Mesendoderm (in vitro differentiated cells): ENCODE measurements at regions not wholly inside any gene's neighbourhood (a gene's known extent, or its start where the extent isn't known, plus 50 kb on each side); places are given as distances from the start of the nearest gene placed in this dataset.
"Not testable (repeated sequence)": the region's sequence is repeated elsewhere in the genome, so short reads cannot be mapped to it uniquely, and the experiment has no call there.

ENCODE experiments used
- DNase-seq: peaks from one replicate; pipeline ENCODE4 v3.0.0; 2013
- H2AK5ac ChIP-seq: 2 replicates; pipeline ENCODE4 v1.6.1; 2013; ENCODE audit warnings: low read length, inconsistent platforms
- H2BK120ac ChIP-seq: 2 replicates; pipeline ENCODE4 v1.6.1; 2013; ENCODE audit warnings: low read depth, mild to moderate bottlenecking, low read length, moderate library complexity, mixed read lengths
- H2BK15ac ChIP-seq: replicated peaks from 2 replicates; pipeline ENCODE4 v1.6.1; 2013; ENCODE audit warnings: low read depth, mild to moderate bottlenecking, moderate library complexity
- H2BK5ac ChIP-seq: 2 replicates; pipeline ENCODE4 v1.6.1; 2013; ENCODE audit warnings: low read length, inconsistent platforms
- H3K18ac ChIP-seq: 2 replicates; pipeline ENCODE4 v1.6.1; 2013; ENCODE audit warnings: mild to moderate bottlenecking, low read length, mixed read lengths
- H3K23ac ChIP-seq: one replicate; pipeline ENCODE4 v1.6.1; 2013; ENCODE audit warnings: low read length
- H3K27ac ChIP-seq: 2 replicates; pipeline ENCODE4 v1.5.1; 2013; ENCODE audit warnings: low read depth, mild to moderate bottlenecking, inconsistent platforms, low read length, moderate library complexity
- H3K27me3 ChIP-seq: 2 replicates; pipeline ENCODE4 v1.6.1; 2013; ENCODE audit warnings: low read length, control low read depth, mild to moderate bottlenecking, inconsistent platforms; ENCODE audit not compliant: insufficient read depth, poor library complexity
- H3K36me3 ChIP-seq: 2 replicates; pipeline ENCODE4 v1.6.1; 2013; ENCODE audit warnings: low read length, inconsistent platforms; ENCODE audit not compliant: control insufficient read depth, insufficient read depth
- H3K4ac ChIP-seq: one replicate; pipeline ENCODE4 v1.6.1; 2013; ENCODE audit warnings: low read depth, mild to moderate bottlenecking, low read length, moderate library complexity
- H3K4me1 ChIP-seq: 2 replicates; pipeline ENCODE4 v1.6.1; 2013; ENCODE audit warnings: low read depth, low read length, inconsistent platforms; ENCODE audit not compliant: control insufficient read depth
- H3K4me2 ChIP-seq: 2 replicates; pipeline ENCODE4 v1.6.1; 2013; ENCODE audit warnings: low read length
- H3K4me3 ChIP-seq: 2 replicates; pipeline ENCODE4 v1.5.1; 2013; ENCODE audit warnings: mild to moderate bottlenecking, low read length
- H3K56ac ChIP-seq: one replicate; pipeline ENCODE4 v1.6.1; 2013; ENCODE audit warnings: low read length
- H3K79me1 ChIP-seq: 2 replicates; pipeline ENCODE4 v1.6.1; 2013; ENCODE audit warnings: low read length, inconsistent platforms
- H3K79me2 ChIP-seq: 2 replicates; pipeline ENCODE4 v1.6.1; 2013; ENCODE audit warnings: mild to moderate bottlenecking, low read length; ENCODE audit not compliant: control insufficient read depth, insufficient read depth
- H3K9ac ChIP-seq: 2 replicates; pipeline ENCODE4 v1.6.1; 2013; ENCODE audit warnings: low read length, inconsistent platforms
- H4K5ac ChIP-seq: one replicate; pipeline ENCODE4 v1.6.1; 2013; ENCODE audit warnings: low read length
- H4K8ac ChIP-seq: one replicate; pipeline ENCODE4 v1.6.1; 2013; ENCODE audit warnings: low read depth, mild to moderate bottlenecking, control low read depth, low read length, moderate library complexity
- WGBS: extraction: QIAGEN DNeasy Blood & Tissue Kit; methylation state at CpG from one replicate; pipeline ENCODE4 v1.1.7; 2013; ENCODE audit warnings: low lambda C conversion rate, missing lambda C conversion rate; ENCODE audit not compliant: insufficient coverage; ENCODE audit errors: extremely low coverage; 5-methylcytosine and 5-hydroxymethylcytosine counted together

GRCh38 chr17:70434536-70435490 lies 265.5 kb downstream of the KCNJ2 start:
- H3K18ac ChIP-seq = no peak overlapping the region
- no CpG with 5 or more reads among the region's 9 CpGs for WGBS
- no peak overlapping the region for H3K4ac ChIP-seq
- H2AK5ac ChIP-seq = no peak overlapping the region
- no peak overlapping the region for H3K9ac ChIP-seq
- no peak overlapping the region for H3K4me2 ChIP-seq
- no peaks in the 10 kb centered on the region for H3K79me2 ChIP-seq
- no peaks in the 10 kb centered on the region for H3K27me3 ChIP-seq
- H2BK120ac ChIP-seq = no peak overlapping the region
- H4K8ac ChIP-seq = no peak overlapping the region
- H3K79me1 ChIP-seq = no peaks in the 10 kb centered on the region
- no peak for DNase-seq
- H3K56ac ChIP-seq = no peak overlapping the region
- no peak overlapping the region for H3K4me3 ChIP-seq
- no peak overlapping the region for H2BK15ac ChIP-seq
- no peak overlapping the region for H4K5ac ChIP-seq
- no peak overlapping the region for H3K23ac ChIP-seq
- H3K4me1 ChIP-seq = no peaks in the 10 kb centered on the region
- H3K27ac ChIP-seq = no peak overlapping the region
- H3K36me3 ChIP-seq = no peaks in the 10 kb centered on the region
- H2BK5ac ChIP-seq = no peak overlapping the region

- Histone ChIP-seq H3K18ac (no peak overlapping the region), H2AK5ac (no peak overlapping the region), H3K4ac (no peak overlapping the region), H3K9ac (no peak overlapping the region), H3K4me1 (no peaks in the 10 kb centered on the region), H4K5ac (no peak overlapping the region), H3K27me3 (no peaks in the 10 kb centered on the region), H3K36me3 (no peaks in the 10 kb centered on the region), H2BK5ac (no peak overlapping the region), H3K23ac (no peak overlapping the region), H3K56ac (no peak overlapping the region), H2BK15ac (no peak overlapping the region), H3K79me1 (no peaks in the 10 kb centered on the region), H3K79me2 (no peaks in the 10 kb centered on the region), H3K4me3 (no peak overlapping the region), H3K4me2 (no peak overlapping the region), H4K8ac (no peak overlapping the region), H3K27ac (no peak overlapping the region), H2BK120ac (no peak overlapping the region)
- WGBS = no CpG with 5 or more reads among the region's 5 CpGs
- DNase-seq = no peak
Observed at GRCh38 chr17:70437656-70438055, 268.3 kb downstream of the KCNJ2 start.

GRCh38 chr17:70446446-70446845 lies 277.1 kb downstream of the KCNJ2 start:
- H3K4me2 ChIP-seq = no peak overlapping the region
- H3K4ac ChIP-seq = no peak overlapping the region
- no peaks in the 10 kb centered on the region for H3K27me3 ChIP-seq
- H3K79me1 ChIP-seq = no peaks in the 10 kb centered on the region
- no peak overlapping the region for H4K8ac ChIP-seq
- whole genome bisulfite sequencing = no CpG with 5 or more reads among the region's 1 CpG
- H3K4me1 ChIP-seq = no peaks in the 10 kb centered on the region
- H3K4me3 ChIP-seq = no peak overlapping the region
- no peak overlapping the region for H3K27ac ChIP-seq
- H2AK5ac ChIP-seq = no peak overlapping the region
- no peak overlapping the region for H4K5ac ChIP-seq
- DNase-seq = no peak
- H2BK120ac ChIP-seq = no peak overlapping the region
- no peak overlapping the region for H3K56ac ChIP-seq
- H3K79me2 ChIP-seq = no peaks in the 10 kb centered on the region
- H3K9ac ChIP-seq = no peak overlapping the region
- H3K18ac ChIP-seq = no peak overlapping the region
- H2BK5ac ChIP-seq = no peak overlapping the region
- no peaks in the 10 kb centered on the region for H3K36me3 ChIP-seq
- no peak overlapping the region for H2BK15ac ChIP-seq
- H3K23ac ChIP-seq = no peak overlapping the region

- H3K4ac ChIP-seq = no peak overlapping the region
- H3K23ac ChIP-seq = no peak overlapping the region
- no peak overlapping the region for H4K8ac ChIP-seq
- no peaks in the 10 kb centered on the region for H3K4me1 ChIP-seq
- no peaks in the 10 kb centered on the region for H3K79me2 ChIP-seq
- no peak overlapping the region for H3K4me3 ChIP-seq
- no peak overlapping the region for H2BK120ac ChIP-seq
- no peaks in the 10 kb centered on the region for H3K79me1 ChIP-seq
- no peaks in the 10 kb centered on the region for H3K36me3 ChIP-seq
- WGBS = no CpG with 5 or more reads among the region's 2 CpGs
- H3K56ac ChIP-seq = no peak overlapping the region
- H3K9ac ChIP-seq = no peak overlapping the region
- no peak overlapping the region for H3K4me2 ChIP-seq
- DNase-seq = no peak
- no peaks in the 10 kb centered on the region for H3K27me3 ChIP-seq
- H2BK15ac ChIP-seq = no peak overlapping the region
- no peak overlapping the region for H3K27ac ChIP-seq
- H3K18ac ChIP-seq = no peak overlapping the region
- H2AK5ac ChIP-seq = no peak overlapping the region
- H2BK5ac ChIP-seq = no peak overlapping the region
- H4K5ac ChIP-seq = no peak overlapping the region
Observed at GRCh38 chr17:70447588-70447987, 278.3 kb downstream of the KCNJ2 start.

GRCh38 chr17:70453075-70453474 lies 283.7 kb downstream of the KCNJ2 start:
- H3K4me2 ChIP-seq, H2BK15ac ChIP-seq, H3K4me1 ChIP-seq, H3K79me2 ChIP-seq, H4K5ac ChIP-seq, H2BK120ac ChIP-seq, H3K27ac ChIP-seq, DNase-seq, H4K8ac ChIP-seq, H3K23ac ChIP-seq, H3K56ac ChIP-seq, H3K36me3 ChIP-seq, H3K4me3 ChIP-seq, H3K18ac ChIP-seq, H2BK5ac ChIP-seq, H3K79me1 ChIP-seq, H3K27me3 ChIP-seq, H3K4ac ChIP-seq, H3K9ac ChIP-seq, H2AK5ac ChIP-seq: not testable (repeated sequence)
- WGBS = no CpG with 5 or more reads among the region's 12 CpGs

- H3K4me3 ChIP-seq = no peak overlapping the region
- no peak overlapping the region for H4K5ac ChIP-seq
- DNase-seq = no peak
- no peak overlapping the region for H3K18ac ChIP-seq
- no peak overlapping the region for H3K23ac ChIP-seq
- no peak overlapping the region for H4K8ac ChIP-seq
- no peak overlapping the region for H3K56ac ChIP-seq
- H3K79me1 ChIP-seq = no peaks in the 10 kb centered on the region
- H2BK5ac ChIP-seq = no peak overlapping the region
- no peaks in the 10 kb centered on the region for H3K4me1 ChIP-seq
- no peaks in the 10 kb centered on the region for H3K79me2 ChIP-seq
- no peak overlapping the region for H3K27ac ChIP-seq
- H2BK120ac ChIP-seq = no peak overlapping the region
- H3K36me3 ChIP-seq = no peaks in the 10 kb centered on the region
- no peaks in the 10 kb centered on the region for H3K27me3 ChIP-seq
- no peak overlapping the region for H2BK15ac ChIP-seq
- H3K9ac ChIP-seq = no peak overlapping the region
- H2AK5ac ChIP-seq = no peak overlapping the region
- H3K4ac ChIP-seq = no peak overlapping the region
- no peak overlapping the region for H3K4me2 ChIP-seq
- WGBS = no CpG with 5 or more reads among the region's 4 CpGs
Observed at GRCh38 chr17:70454377-70454776, 285.0 kb downstream of the KCNJ2 start.
